ENCODE measurements at regions not wholly inside any gene's neighbourhood (a gene's known extent, or its start where the extent isn't known, plus 50 kb on each side); places are given as distances from the start of the nearest gene placed in this dataset.

GRCh38 chr1:55333461-55333860 is 118.3 kb upstream of the USP24 start:
- no peak for DNase-seq

DNA sequence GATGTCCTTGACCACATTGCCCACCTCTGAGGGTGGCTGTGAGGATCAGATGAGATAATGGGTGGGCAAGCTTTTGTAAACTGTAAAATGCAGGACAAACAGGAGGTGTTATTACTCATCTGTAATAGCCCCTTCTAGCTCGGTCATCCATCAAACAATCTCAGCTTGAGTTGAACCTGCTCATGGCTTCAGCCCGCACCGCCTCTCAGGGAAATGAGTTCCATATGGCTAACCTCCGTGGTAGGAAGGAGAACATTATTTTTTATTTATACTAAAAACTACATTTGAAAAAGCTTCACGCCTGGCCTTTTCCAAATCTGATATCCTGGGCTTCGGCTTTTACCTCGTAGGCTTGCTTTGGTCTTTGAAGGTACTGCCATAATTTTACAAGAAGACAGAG is 116.2 kb upstream of the USP24 start:
- no peak for DNase-seq

DNA sequence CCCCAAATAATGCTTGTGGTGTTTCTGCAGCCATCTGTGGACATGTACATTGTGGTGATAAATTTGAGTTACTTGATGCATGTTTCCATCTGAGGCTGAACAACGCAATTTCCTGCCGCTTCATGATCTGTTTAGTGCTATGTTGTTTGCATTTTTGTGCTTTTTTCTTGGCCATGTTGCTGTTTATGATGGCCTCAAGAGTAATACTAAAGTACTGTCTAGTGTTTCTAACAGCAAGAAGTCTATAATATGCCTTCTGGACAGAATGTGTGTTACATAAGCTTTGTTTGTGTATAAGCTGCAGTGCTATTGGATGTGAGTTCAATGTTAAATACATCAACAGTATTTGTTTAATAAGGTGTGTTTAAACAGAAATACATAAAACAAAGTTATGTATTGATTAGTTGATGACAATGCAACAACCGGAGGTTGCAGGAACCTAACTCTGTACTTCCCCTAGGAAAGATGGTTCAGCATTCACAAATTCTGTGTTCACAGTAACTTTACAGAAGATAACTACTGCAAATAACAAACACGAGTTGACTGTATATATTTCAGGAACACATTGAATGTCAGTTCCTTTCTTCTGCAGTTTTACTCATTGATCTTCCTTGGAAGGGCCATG is 114.8 kb upstream of the USP24 start:
- no peak for DNase-seq

GRCh38 chr1:55329091-55329490 is 113.9 kb upstream of the USP24 start:
- DNase-seq, result no peak

DNA sequence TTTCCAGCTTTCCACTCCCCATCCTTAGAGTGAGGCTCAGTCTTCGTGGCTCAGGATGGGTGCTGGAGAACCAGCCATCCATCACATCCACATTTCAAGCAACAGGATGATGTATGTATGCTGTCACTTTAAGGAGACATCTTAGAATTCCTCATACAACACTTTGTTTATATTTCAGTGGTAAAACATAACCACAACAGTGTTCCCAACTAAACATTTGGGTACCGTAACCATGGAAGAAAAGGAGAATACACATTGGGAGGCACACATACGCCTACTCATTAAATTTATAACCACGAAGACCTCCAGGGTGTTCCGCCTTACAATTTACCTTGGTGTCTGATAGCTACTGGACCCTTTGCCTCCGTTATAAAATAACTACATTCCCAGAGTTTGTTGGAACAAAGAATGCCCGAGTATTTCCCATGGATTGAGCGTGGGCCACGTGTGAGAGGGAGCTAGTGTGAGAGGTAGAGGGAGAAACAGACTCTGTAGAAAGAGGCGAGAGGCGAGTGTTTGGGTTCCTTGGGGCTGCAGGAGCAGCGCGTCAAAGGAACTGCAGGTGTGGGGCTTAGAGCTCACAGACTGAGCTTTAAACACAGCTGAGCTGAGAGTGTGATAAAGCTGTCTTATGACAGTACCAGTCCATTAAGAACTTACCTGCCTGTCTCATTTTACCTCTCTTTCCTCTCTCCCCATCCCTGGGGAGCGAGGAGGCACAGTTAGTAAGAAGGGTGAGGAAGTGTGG is 111.5 kb upstream of the USP24 start:
- no peak for DNase-seq

DNA sequence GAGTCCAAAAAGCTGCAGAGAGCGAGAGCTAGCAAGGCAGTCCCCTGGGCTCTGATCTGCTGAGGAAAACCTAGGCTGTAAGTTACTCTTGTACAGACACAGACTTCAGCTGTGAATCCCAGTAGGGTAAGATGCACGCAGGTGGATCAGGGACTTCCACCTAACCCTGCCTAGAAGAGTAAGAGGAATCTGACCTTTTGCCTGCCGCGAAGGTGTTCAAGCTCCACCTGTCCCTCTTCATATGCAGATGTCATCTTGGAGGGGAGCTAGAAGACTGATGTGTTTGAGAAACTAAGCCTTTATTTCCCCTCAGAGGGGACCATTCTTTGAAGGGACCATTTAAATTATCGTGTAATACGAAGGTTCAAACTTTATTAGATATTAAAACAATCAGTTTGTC is 108.6 kb upstream of the USP24 start:
- DNase-seq, result no peak

DNA sequence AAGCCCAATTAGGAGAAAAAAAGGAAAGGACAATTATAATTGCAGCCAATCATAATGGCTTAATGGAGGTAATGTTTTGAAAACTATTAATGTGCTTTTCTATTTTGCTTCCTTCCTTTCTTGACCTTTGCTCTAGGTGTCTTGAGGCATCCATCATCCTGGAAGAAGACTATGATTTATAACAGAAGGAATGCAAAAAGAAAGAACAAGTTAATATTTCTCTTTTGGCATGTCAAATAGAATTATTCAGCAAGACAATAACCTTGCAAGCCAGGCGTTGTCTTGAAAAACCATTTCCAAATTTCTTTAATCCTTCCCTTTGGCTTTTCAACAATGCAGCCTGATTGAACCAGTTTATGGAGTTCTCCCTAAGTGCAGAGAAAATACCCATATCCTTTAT is 107.7 kb upstream of the USP24 start:
- DNase-seq, result no peak

GRCh38 chr1:55321942-55322341 is 106.8 kb upstream of the USP24 start:
- no peak for DNase-seq

GRCh38 chr1:55320891-55321290 is 105.7 kb upstream of the USP24 start:
- no peak for DNase-seq

- DNase-seq, result no peak
These were observed 103.1 kb upstream of the USP24 start for GRCh38 chr1:55318116-55318817.

GRCh38 chr1:55317673-55318072 is 102.5 kb upstream of the USP24 start:
- no peak for DNase-seq

- no peak for DNase-seq
These were observed 101.9 kb upstream of the USP24 start for GRCh38 chr1:55316947-55317662.

GRCh38 chr1:55316502-55316901 is 101.3 kb upstream of the USP24 start:
- no peak for DNase-seq

GRCh38 chr1:55315552-55315951 is 100.4 kb upstream of the USP24 start:
- no peak for DNase-seq

DNA sequence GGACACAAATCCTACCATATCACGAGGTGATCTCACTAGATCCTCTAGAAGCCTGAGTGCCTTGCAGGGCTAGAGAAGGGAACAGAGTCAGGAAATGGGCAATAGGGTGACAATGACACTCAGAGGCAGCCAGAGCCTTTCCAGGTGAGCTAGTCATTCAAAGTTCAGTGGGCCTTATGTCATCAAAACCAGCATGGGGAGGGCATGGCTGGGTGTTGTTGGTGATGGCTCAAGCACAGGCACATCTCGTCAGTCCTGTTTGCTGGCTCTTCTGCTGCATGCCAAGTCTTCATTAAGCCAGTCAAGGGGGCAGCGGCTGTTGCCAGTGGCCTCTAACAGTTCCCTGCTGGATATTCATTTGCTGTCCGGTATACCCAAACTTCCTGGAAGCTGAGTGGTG is 99.6 kb upstream of the USP24 start:
- no peak for DNase-seq

DNA sequence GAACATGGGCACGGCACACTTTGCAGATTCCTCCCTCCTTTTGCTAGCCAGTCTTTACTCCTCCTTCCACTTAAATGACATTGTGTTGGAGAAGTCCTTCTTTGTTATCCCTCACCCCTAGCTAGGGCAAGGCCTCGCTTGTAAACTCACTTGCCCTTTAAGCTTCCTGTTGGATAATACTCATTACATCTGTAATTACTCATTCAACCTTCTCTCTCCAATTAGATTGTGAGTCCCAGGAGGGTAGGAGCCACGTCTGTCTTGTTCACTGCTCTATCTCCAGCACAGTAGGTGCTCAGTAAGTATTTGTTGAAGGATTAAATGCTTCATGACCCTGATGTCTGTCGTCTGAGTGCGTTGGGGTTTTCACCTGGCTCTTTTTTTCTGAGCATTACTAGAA is 98.7 kb upstream of the USP24 start:
- no peak for DNase-seq

DNA sequence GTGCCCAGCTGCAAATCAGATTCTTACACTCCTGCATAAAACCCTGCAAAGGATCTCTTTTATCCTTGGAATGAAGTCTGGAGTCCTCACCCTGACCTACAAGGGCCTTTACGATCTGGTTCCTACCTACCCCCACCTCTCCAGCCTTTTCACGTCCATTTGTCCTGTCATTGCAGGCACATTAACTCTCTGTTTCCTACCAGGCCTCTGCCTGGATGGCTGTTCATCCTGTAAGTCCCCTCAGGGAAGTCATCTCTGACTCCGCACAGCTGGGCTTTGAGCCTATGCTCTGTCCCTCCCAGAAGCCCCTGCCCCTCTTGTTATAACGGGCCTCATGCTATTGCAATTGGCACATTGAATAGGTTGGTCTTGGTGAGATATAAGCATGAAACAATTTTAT is 96.8 kb upstream of the USP24 start:
- DNase-seq, result no peak

DNA sequence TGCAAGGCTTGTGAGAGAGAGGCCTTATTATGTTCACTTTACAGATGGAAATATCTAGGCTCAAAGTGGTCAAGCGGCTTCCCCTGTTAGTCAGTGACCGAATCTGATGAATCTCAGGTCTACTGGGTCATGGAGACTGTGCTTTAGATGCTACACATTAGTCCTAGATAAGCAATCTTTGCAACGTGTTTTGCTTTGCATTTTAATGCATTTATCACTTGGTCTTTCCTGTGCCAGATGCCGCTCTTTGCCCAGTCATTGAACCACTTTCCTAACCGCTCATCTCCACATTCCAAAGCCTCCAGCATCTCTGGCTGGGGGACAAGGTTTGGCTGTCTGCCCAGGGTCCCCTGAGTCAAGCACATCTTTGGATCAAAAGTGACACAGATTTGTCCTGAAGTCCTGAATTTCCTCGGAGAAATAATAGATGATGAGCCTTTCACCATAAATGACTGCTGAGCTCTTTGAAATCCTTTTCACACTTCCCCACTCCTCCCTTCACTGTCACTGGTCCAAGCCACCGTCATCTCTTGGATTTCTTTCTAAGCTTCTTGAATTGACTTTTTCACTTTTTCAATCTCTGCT is 96.0 kb upstream of the USP24 start:
- no peak for DNase-seq

DNA sequence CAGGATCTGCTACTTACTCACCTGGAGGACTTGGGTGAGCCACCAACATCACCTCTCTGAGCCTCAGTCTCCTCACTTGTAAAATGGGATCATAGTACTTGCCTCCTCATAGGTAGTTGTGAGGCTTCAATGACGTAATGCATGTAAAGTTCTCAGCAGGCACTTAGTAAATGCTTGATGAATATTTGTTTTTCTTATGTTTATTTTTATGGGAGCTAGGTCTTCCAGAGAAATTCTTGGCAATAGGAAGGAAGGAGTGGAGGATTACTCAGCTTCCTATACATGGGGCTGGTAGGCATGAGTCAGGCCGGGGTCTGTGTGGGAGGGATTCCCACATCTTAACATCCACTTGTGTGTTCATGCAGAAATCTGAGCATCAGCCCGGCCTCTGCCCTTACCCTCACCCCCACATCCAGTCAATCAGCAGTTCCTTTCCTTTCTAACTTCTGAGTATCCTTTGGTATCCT is 95.4 kb upstream of the USP24 start:
- peak; percentile 54 to 60 for DNase-seq

DNA sequence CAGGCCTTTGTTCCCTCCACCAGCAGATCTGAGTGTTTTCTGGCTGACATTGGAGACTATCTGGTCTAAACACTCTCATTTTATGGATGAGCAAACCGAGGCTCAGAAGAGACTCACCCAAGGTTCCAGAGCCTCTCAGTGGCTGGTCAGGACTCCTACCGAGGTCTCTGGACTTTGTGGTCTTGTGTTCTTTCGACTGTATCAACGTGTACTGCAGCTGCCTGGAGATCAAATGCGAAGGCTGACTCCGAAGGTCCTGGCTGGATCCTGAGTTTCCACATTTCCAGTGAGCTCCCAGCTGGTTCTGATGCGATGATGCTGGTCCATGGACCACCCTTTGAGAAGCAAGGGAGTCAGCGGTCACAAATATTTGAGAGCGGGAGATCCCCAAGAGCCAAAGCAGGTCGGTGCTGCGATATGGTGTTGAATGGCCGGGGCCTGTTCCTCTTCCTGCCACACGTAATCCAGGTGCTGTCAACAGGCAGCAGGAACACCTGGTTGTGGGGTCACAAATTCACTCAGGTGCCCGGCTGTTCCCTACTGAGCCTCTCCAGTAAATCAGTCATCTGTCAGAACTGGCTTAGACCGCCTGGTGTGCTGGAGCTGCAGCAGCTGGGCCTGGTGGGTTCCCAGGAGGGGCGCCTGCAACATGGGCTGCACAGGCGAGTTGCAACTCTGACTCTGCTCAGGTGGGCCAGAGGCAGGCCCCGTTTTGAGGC is 94.8 kb upstream of the USP24 start:
- no peak for DNase-seq

DNA sequence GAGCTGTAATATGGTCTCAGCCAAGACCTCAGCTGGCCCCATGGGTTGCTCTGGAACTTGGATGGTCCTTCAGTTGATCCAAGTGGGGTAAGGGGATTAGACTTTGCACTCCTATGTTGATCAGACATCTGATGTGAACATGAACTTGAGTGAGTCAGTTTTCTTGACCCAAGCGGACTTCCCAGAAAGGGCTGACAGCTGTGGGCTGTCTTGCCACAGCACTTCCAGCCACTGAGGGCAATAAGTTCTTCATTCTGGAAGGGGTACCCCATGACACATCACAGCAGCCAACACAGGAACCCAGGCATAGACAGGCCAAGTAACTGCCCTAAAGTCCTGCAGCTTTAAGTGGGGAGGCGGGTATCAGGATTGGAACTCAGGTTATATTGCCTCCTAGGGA is 93.9 kb upstream of the USP24 start:
- DNase-seq, result no peak

DNA sequence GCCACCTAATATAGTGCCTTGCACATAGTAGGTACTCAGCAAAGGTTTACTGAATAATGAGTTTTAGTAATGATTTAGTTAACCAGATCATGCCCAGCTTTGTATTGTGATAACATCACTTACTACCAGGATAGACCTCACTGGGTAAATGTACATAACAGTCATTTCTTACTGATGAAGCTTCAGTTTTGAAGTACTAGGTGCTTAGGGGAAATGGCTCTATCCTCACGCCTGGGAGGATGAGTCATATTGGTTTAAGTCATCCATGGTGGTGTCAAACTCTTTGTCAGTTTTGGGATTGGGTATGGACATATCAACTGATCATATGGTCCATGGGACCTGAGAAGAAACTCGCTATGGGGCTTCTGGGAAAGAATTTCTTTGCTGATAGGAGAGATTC is 90.6 kb upstream of the USP24 start:
- DNase-seq, result no peak
